NCI-H2029 treated with DMSO at 0.1 percent for 48 hours (cell line): ENCODE measurements at regions not wholly inside any gene's neighbourhood (a gene's known extent, or its start where the extent isn't known, plus 50 kb on each side); places are given as distances from the start of the nearest gene placed in this dataset.
"Not testable (repeated sequence)": the region's sequence is repeated elsewhere in the genome, so short reads cannot be mapped to it uniquely, and the experiment has no call there.

Source experiments
- DNase-seq: peaks from one replicate; lab custom pipeline; 2025; lab: John Stamatoyannopoulos, UW

- DNase-seq: no peak
Observed at GRCh38 chr4:58368221-58368620, 1258.0 kb upstream of the IGFBP7 start.

GRCh38 chr4:58360354-58361133 lies 1250.4 kb upstream of the IGFBP7 start:
- no peak for DNase-seq

GRCh38 chr4:58359590-58359989 lies 1249.4 kb upstream of the IGFBP7 start:
- DNase-seq: no peak

GRCh38 chr4:58357947-58358346 lies 1247.8 kb upstream of the IGFBP7 start:
- no peak for DNase-seq

- no peak for DNase-seq
Observed at GRCh38 chr4:58325070-58325469, 1214.9 kb upstream of the IGFBP7 start.

GRCh38 chr4:58313444-58313843 lies 1203.3 kb upstream of the IGFBP7 start:
- no peak for DNase-seq

- no peak for DNase-seq
Observed at GRCh38 chr4:58303456-58303855, 1193.3 kb upstream of the IGFBP7 start.

GRCh38 chr4:58301376-58301999 lies 1191.3 kb upstream of the IGFBP7 start:
- DNase-seq: no peak

GRCh38 chr4:58286335-58286734 lies 1176.2 kb upstream of the IGFBP7 start:
- DNase-seq: no peak

GRCh38 chr4:58280928-58281327 lies 1170.7 kb upstream of the IGFBP7 start:
- not testable (repeated sequence) for DNase-seq

- DNase-seq: no peak
Observed at GRCh38 chr4:58275856-58276255, 1165.7 kb upstream of the IGFBP7 start.

GRCh38 chr4:58274553-58274952 lies 1164.4 kb upstream of the IGFBP7 start:
- DNase-seq: no peak

GRCh38 chr4:58272311-58272710 lies 1162.1 kb upstream of the IGFBP7 start:
- no peak for DNase-seq

- no peak for DNase-seq
Observed at GRCh38 chr4:58265734-58266133, 1155.5 kb upstream of the IGFBP7 start.

- DNase-seq: no peak
Observed at GRCh38 chr4:58261526-58261925, 1151.3 kb upstream of the IGFBP7 start.

- no peak for DNase-seq
Observed at GRCh38 chr4:58254291-58254690, 1144.1 kb upstream of the IGFBP7 start.

GRCh38 chr4:58252656-58253055 lies 1142.5 kb upstream of the IGFBP7 start:
- DNase-seq: no peak

- no peak for DNase-seq
Observed at GRCh38 chr4:58247792-58248191, 1137.6 kb upstream of the IGFBP7 start.

GRCh38 chr4:58225460-58225859 lies 1115.3 kb upstream of the IGFBP7 start:
- DNase-seq: no peak

- no peak for DNase-seq
Observed at GRCh38 chr4:58219179-58219578, 1109.0 kb upstream of the IGFBP7 start.

GRCh38 chr4:58216461-58216860 lies 1106.3 kb upstream of the IGFBP7 start:
- DNase-seq: no peak

- DNase-seq: no peak
Observed at GRCh38 chr4:58214376-58214775, 1104.2 kb upstream of the IGFBP7 start.

GRCh38 chr4:58209551-58209950 lies 1099.4 kb upstream of the IGFBP7 start:
- no peak for DNase-seq

- DNase-seq: no peak
Observed at GRCh38 chr4:58209001-58209400, 1098.8 kb upstream of the IGFBP7 start.
